ENCODE measurements at regions not wholly inside any gene's neighbourhood (a gene's known extent, or its start where the extent isn't known, plus 50 kb on each side); places are given as distances from the start of the nearest gene placed in this dataset.
"Not testable (repeated sequence)": the region's sequence is repeated elsewhere in the genome, so short reads cannot be mapped to it uniquely, and the experiment has no call there.

DNA sequence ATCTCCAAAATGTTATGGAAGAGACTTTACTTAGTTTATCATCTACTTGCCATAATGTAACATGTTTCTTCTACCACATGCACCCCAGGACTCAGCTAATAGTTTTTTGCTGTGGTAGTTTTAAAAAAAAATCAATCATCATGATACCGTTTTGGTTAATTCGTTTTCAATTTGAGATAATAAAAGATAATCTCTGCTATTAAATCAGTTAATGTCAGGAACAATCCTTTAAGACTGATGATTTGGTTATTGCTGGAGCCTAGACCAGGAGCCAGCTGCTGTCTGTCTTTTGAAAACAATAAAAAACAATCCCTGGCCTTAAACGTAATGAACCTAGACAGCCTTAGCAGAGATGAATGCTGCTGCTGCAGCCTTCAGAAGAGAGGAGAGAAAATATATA, 403.7 kb downstream of the OXSM start:
- Histone ChIP-seq H3K27ac (ENCODE audit: low read length) (no peak overlapping the region), H3K9me3 (ENCODE audit: control insufficient read depth, insufficient read depth, low read length) (no peaks in the 10 kb centered on the region), H3K36me3 (ENCODE audit: control insufficient read depth, insufficient read depth, low read length) (no peaks in the 10 kb centered on the region), H3K4me3 (ENCODE audit: low read length) (no peak overlapping the region), H3K27me3 (ENCODE audit: control insufficient read depth, insufficient read depth, low read length) (no peaks in the 10 kb centered on the region; the same call in 1 of the 2 replicates), H3K4me1 (ENCODE audit: control insufficient read depth, insufficient read depth, low read length) (no peaks in the 10 kb centered on the region)
- no peak for DNase-seq (ENCODE audit: low read depth, low spot score)
- no CpG with 5 or more reads among the region's 3 CpGs for WGBS (ENCODE audit: insufficient coverage, insufficient read length)

DNA sequence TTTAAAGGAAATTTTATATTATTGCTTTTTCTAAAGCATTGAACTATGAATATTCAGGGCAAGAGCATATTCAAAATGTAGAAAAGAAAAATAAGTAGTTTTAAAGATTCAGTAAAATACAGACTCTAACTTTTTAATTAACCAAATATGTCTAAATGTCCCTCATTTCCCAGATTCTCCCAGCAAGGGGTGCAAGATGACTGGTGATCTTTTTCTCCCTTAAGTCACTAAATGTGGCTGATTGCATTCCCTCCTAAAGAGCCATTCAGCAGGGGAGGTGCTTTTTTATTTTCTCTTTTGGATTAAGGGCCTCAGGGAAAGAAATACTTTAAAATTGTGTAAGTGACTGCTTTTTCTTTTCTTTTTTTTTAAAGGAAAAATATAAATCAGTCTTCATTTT, 406.9 kb downstream of the OXSM start:
- no peaks in the 10 kb centered on the region for H3K4me1 ChIP-seq (ENCODE audit: control insufficient read depth, insufficient read depth, low read length)
- H3K4me3 ChIP-seq (ENCODE audit: low read length) = no peak overlapping the region
- no peaks in the 10 kb centered on the region for H3K9me3 ChIP-seq (ENCODE audit: control insufficient read depth, insufficient read depth, low read length)

GRCh38 chr3:26198609-26199008, 408.7 kb downstream of the OXSM start:
- no peak overlapping the region for H3K27ac ChIP-seq (ENCODE audit: low read length)
- 100% methylated on average over 1 of the region's 2 CpGs for WGBS (ENCODE audit: insufficient coverage, insufficient read length)
- no peaks in the 10 kb centered on the region for H3K9me3 ChIP-seq (ENCODE audit: control insufficient read depth, insufficient read depth, low read length)
- H3K4me3 ChIP-seq (ENCODE audit: low read length) = no peak overlapping the region
- DNase-seq (ENCODE audit: low read depth, low spot score) = no peak
- H3K36me3 ChIP-seq (ENCODE audit: control insufficient read depth, insufficient read depth, low read length) = no peaks in the 10 kb centered on the region
- H3K27me3 ChIP-seq (ENCODE audit: control insufficient read depth, insufficient read depth, low read length) = no peaks in the 10 kb centered on the region; the same call in 1 of the 2 replicates
- H3K4me1 ChIP-seq (ENCODE audit: control insufficient read depth, insufficient read depth, low read length) = no peaks in the 10 kb centered on the region

More for the DNA sequence above, 406.9 kb downstream of the OXSM start:
- DNase-seq (ENCODE audit: low read depth, low spot score) = no peak
- Histone ChIP-seq H3K36me3 (ENCODE audit: control insufficient read depth, insufficient read depth, low read length) (no peaks in the 10 kb centered on the region), H3K27ac (ENCODE audit: low read length) (no peak overlapping the region), H3K27me3 (ENCODE audit: control insufficient read depth, insufficient read depth, low read length) (no peaks in the 10 kb centered on the region; the same call in 1 of the 2 replicates)

DNA sequence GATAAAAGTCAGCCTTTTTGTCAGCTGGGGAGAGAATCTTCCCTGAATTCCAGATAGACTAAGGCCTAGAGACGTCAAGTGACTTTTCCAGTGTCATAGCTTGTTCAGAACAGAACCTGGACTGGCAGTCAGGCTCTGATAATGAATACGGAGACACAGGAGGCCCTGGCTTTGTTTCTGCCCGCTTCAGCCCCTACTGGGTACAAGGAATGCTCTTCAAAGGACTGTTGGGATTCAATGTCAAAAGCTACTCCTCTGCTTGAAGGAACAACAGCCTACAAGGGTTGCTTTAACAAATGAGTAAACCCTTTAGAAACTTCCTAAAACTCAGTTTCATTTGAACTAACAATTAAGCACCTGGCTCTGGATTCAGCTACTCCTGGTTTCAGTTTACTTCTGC, 412.3 kb downstream of the OXSM start:
- H3K36me3 ChIP-seq (ENCODE audit: control insufficient read depth, insufficient read depth, low read length) = no peaks in the 10 kb centered on the region
- no peak overlapping the region for H3K27ac ChIP-seq (ENCODE audit: low read length)
- DNase-seq (ENCODE audit: low read depth, low spot score) = no peak
- no CpG with 5 or more reads among the region's 3 CpGs for WGBS (ENCODE audit: insufficient coverage, insufficient read length)
- H3K4me1 ChIP-seq (ENCODE audit: control insufficient read depth, insufficient read depth, low read length) = no peaks in the 10 kb centered on the region
- H3K4me3 ChIP-seq (ENCODE audit: low read length) = no peak overlapping the region
- no peaks in the 10 kb centered on the region for H3K27me3 ChIP-seq (ENCODE audit: control insufficient read depth, insufficient read depth, low read length)
- no peaks in the 10 kb centered on the region for H3K9me3 ChIP-seq (ENCODE audit: control insufficient read depth, insufficient read depth, low read length)

- Histone ChIP-seq H3K27me3 (ENCODE audit: control insufficient read depth, insufficient read depth, low read length) (no peaks in the 10 kb centered on the region), H3K36me3 (ENCODE audit: control insufficient read depth, insufficient read depth, low read length) (no peaks in the 10 kb centered on the region), H3K9me3 (ENCODE audit: control insufficient read depth, insufficient read depth, low read length) (no peaks in the 10 kb centered on the region), H3K4me3 (ENCODE audit: low read length) (no peak overlapping the region), H3K27ac (ENCODE audit: low read length) (no peak overlapping the region), H3K4me1 (ENCODE audit: control insufficient read depth, insufficient read depth, low read length) (no peaks in the 10 kb centered on the region)
- DNase-seq (ENCODE audit: low read depth, low spot score) = no peak
- no CpG with 5 or more reads among the region's 1 CpG for WGBS (ENCODE audit: insufficient coverage, insufficient read length)
Measured at GRCh38 chr3:26205475-26205874, 415.6 kb downstream of the OXSM start.

- WGBS (ENCODE audit: insufficient coverage, insufficient read length) = no CpG with 5 or more reads among the region's 4 CpGs
- Histone ChIP-seq H3K36me3 (ENCODE audit: control insufficient read depth, insufficient read depth, low read length) (no peaks in the 10 kb centered on the region), H3K4me3 (ENCODE audit: low read length) (no peak overlapping the region), H3K27me3 (ENCODE audit: control insufficient read depth, insufficient read depth, low read length) (no peaks in the 10 kb centered on the region), H3K9me3 (ENCODE audit: control insufficient read depth, insufficient read depth, low read length) (no peaks in the 10 kb centered on the region), H3K27ac (ENCODE audit: low read length) (no peak overlapping the region), H3K4me1 (ENCODE audit: control insufficient read depth, insufficient read depth, low read length) (no peaks in the 10 kb centered on the region)
- no peak for DNase-seq (ENCODE audit: low read depth, low spot score)
Measured at GRCh38 chr3:26208201-26208600, 414.4 kb upstream of the LRRC3B start.

DNA sequence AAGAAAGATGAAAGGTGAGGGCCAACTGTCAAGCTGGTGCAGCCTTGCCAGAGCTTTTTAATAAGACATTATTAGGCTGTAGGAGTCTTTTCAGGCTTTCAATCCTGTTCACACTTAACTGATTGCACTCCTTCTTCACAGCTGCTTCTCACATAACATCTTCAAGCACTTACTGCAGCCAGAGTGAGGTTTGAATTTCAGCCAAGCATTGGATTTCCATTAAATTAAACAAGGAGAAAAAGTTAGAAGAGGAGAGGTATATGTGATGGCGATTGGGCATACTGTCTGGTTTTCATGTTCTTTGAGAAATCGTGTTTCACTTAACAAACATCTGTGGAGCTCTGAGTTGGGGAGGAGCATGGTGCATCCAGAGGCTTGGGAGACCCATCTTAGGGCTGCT, 392.8 kb upstream of the LRRC3B start:
- no peak for DNase-seq (ENCODE audit: low read depth, low spot score)
- no peaks in the 10 kb centered on the region for H3K4me1 ChIP-seq (ENCODE audit: control insufficient read depth, insufficient read depth, low read length)
- H3K27me3 ChIP-seq (ENCODE audit: control insufficient read depth, insufficient read depth, low read length) = no peaks in the 10 kb centered on the region
- no peaks in the 10 kb centered on the region for H3K36me3 ChIP-seq (ENCODE audit: control insufficient read depth, insufficient read depth, low read length)
- WGBS (ENCODE audit: insufficient coverage, insufficient read length) = no CpG with 5 or more reads among the region's 2 CpGs
- H3K4me3 ChIP-seq (ENCODE audit: low read length) = no peak overlapping the region
- H3K9me3 ChIP-seq (ENCODE audit: control insufficient read depth, insufficient read depth, low read length) = no peaks in the 10 kb centered on the region
- no peak overlapping the region for H3K27ac ChIP-seq (ENCODE audit: low read length)

- no CpG with 5 or more reads among the region's 4 CpGs for WGBS (ENCODE audit: insufficient coverage, insufficient read length)
Measured at GRCh38 chr3:26233374-26233773, 389.2 kb upstream of the LRRC3B start.

GRCh38 chr3:26236531-26236930, 386.0 kb upstream of the LRRC3B start:
- H3K27ac ChIP-seq (ENCODE audit: low read length) = no peak overlapping the region
- WGBS (ENCODE audit: insufficient coverage, insufficient read length) = no CpG with 5 or more reads among the region's 2 CpGs
- no peaks in the 10 kb centered on the region for H3K9me3 ChIP-seq (ENCODE audit: control insufficient read depth, insufficient read depth, low read length)
- no peak overlapping the region for H3K4me3 ChIP-seq (ENCODE audit: low read length)
- no peaks in the 10 kb centered on the region for H3K4me1 ChIP-seq (ENCODE audit: control insufficient read depth, insufficient read depth, low read length)
- DNase-seq (ENCODE audit: low read depth, low spot score) = no peak
- H3K27me3 ChIP-seq (ENCODE audit: control insufficient read depth, insufficient read depth, low read length) = no peaks in the 10 kb centered on the region
- H3K36me3 ChIP-seq (ENCODE audit: control insufficient read depth, insufficient read depth, low read length) = no peaks in the 10 kb centered on the region

More at GRCh38 chr3:26233374-26233773, 389.2 kb upstream of the LRRC3B start:
- no peak for DNase-seq (ENCODE audit: low read depth, low spot score)
- Histone ChIP-seq H3K36me3 (ENCODE audit: control insufficient read depth, insufficient read depth, low read length) (no peaks in the 10 kb centered on the region), H3K9me3 (ENCODE audit: control insufficient read depth, insufficient read depth, low read length) (no peaks in the 10 kb centered on the region), H3K4me3 (ENCODE audit: low read length) (no peak overlapping the region), H3K4me1 (ENCODE audit: control insufficient read depth, insufficient read depth, low read length) (no peaks in the 10 kb centered on the region), H3K27ac (ENCODE audit: low read length) (no peak overlapping the region), H3K27me3 (ENCODE audit: control insufficient read depth, insufficient read depth, low read length) (no peaks in the 10 kb centered on the region)

DNA sequence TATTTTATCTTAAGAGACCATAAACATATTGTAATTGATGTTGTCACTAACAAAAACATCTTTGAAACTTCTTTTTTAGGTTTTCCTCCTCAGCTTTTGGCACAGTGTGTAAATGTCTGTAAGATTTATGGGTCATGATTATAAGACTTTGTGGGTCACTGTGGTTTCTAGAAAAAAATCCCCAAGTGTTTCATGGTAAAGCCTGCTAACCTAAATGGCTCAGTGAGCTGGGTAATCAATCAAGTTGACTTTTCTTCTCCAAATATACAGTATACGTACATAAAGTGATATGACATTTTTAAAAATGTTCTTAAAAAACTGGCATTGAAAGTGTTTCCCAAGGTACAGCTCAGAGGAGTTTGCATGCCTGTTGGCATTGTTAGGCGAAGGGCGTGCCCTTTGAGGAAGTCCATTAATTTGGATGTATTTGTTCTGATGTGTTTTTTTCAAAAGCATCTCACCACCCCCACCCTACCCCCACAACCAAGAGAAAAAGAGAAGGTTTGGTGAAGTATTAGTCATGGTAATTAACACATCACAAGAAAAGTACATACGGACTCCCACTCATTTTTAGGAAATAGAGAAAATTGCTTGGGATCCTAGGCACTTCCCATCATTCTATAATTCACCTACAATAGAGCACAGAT, 385.4 kb upstream of the LRRC3B start:
- Histone ChIP-seq H3K27ac (ENCODE audit: low read length) (no peak overlapping the region), H3K4me1 (ENCODE audit: control insufficient read depth, insufficient read depth, low read length) (no peaks in the 10 kb centered on the region), H3K36me3 (ENCODE audit: control insufficient read depth, insufficient read depth, low read length) (no peaks in the 10 kb centered on the region), H3K9me3 (ENCODE audit: control insufficient read depth, insufficient read depth, low read length) (no peaks in the 10 kb centered on the region), H3K27me3 (ENCODE audit: control insufficient read depth, insufficient read depth, low read length) (no peaks in the 10 kb centered on the region), H3K4me3 (ENCODE audit: low read length) (no peak overlapping the region)
- no CpG with 5 or more reads among the region's 4 CpGs for WGBS (ENCODE audit: insufficient coverage, insufficient read length)
- no peak for DNase-seq (ENCODE audit: low read depth, low spot score)

GRCh38 chr3:26244586-26244985, 378.0 kb upstream of the LRRC3B start:
- H3K27me3 ChIP-seq (ENCODE audit: control insufficient read depth, insufficient read depth, low read length); DNase-seq (ENCODE audit: low read depth, low spot score); H3K4me1 ChIP-seq (ENCODE audit: control insufficient read depth, insufficient read depth, low read length); H3K27ac ChIP-seq (ENCODE audit: low read length); H3K9me3 ChIP-seq (ENCODE audit: control insufficient read depth, insufficient read depth, low read length); H3K36me3 ChIP-seq (ENCODE audit: control insufficient read depth, insufficient read depth, low read length); H3K4me3 ChIP-seq (ENCODE audit: low read length): not testable (repeated sequence)
- WGBS (ENCODE audit: insufficient coverage, insufficient read length) = no CpG with 5 or more reads among the region's 14 CpGs
